ENCODE measurements at regions not wholly inside any gene's neighbourhood (a gene's known extent, or its start where the extent isn't known, plus 50 kb on each side); places are given as distances from the start of the nearest gene placed in this dataset.
A peak's percentile ranks its signal among the peaks of the same experiment; 100 is the strongest.
"Not testable (repeated sequence)": the region's sequence is repeated elsewhere in the genome, so short reads cannot be mapped to it uniquely, and the experiment has no call there.

DNA sequence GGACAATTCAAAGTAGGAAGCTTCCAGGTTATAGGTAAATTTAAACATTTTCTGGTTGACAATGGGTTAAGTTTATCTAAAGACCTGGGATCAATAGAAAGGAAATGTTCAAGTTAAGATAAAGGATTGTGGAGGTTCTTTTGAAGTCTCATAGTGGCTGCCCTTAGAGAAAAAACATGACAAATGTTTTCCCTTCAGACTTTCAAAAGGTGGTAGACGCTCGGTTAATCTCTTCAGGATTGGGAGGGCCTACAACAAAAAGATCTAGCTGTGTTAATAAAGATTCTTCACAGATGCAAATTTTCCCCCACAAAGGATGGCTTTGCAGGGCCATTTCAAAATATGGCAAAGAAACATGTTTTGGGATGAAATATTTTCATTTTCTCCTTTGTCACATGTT, 86.6 kb upstream of the FRMD4A start:
- H3K4me3 ChIP-seq (ENCODE audit: low read length); H2AFZ ChIP-seq (ENCODE audit: low read depth, low read length); H3K27me3 ChIP-seq (ENCODE audit: insufficient read depth, low read length); H3K4me1 ChIP-seq (ENCODE audit: insufficient read depth, low read length); H3K36me3 ChIP-seq (ENCODE audit: insufficient read depth, low read length); H3K9me3 ChIP-seq (ENCODE audit: low read length): not testable (repeated sequence)

DNA sequence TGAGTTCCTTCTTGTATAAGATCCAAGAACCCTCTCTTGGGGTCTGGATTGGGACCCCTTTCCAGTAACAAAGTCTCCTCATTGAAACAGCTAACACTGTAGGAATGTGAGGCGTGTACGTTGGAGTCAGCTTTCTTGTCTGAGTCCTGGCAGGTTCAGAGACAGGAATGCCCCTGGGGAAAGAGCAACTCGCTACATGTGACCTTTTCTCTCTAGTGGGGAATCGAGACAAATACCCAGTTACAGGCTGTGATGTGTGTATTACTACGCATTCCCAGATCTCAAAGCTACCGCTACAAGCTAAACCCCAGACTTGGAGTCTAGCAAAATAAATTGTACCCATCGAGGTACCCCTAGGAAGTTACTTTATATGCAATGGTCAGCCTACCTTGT, 85.6 kb upstream of the FRMD4A start:
- H2AFZ ChIP-seq (ENCODE audit: low read depth, low read length), result no peak overlapping the region
- no peaks in the 10 kb centered on the region for H3K9me3 ChIP-seq (ENCODE audit: low read length)
- no peak overlapping the region for H3K4me3 ChIP-seq (ENCODE audit: low read length)
- no peaks in the 10 kb centered on the region for H3K27me3 ChIP-seq (ENCODE audit: insufficient read depth, low read length)
- peaks cover 3% of the 10 kb centered on the region for H3K4me1 ChIP-seq (ENCODE audit: insufficient read depth, low read length)
- H3K36me3 ChIP-seq (ENCODE audit: insufficient read depth, low read length), result no peaks in the 10 kb centered on the region

DNA sequence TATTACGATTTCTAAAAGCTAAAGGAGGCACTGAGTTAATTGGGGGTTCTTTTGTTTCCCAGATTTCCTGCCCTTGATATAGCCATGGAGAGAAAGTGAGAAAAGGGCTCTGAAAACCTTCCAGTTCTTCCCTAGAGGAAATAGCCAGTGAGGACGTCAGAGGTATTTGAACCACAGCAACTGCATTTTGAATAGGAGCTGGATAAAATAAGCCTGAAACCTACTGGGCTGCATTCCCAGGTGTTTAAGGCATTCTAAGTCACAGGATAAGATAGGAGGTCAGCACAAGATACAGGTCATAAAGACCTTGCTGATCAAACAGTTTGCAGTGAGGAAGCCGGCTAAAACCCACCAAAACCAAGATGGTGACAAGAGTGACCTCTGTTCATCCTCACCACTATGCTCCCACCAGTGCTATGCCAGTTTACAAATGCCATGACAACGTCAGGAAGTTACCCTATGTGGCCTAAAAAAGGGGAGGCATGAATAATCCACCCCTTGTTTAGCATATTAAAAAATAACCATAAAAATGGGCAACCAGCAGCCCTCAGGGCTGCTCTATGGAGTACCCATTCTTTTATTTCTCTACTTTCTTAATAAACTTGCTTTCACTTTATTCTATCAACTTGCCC, 85.1 kb upstream of the FRMD4A start:
- peaks cover 3% of the 10 kb centered on the region for H3K4me1 ChIP-seq (ENCODE audit: insufficient read depth, low read length)
- H3K4me3 ChIP-seq (ENCODE audit: low read length), result no peak overlapping the region
- no peaks in the 10 kb centered on the region for H3K27me3 ChIP-seq (ENCODE audit: insufficient read depth, low read length)
- no peaks in the 10 kb centered on the region for H3K9me3 ChIP-seq (ENCODE audit: low read length)
- no peak overlapping the region for H2AFZ ChIP-seq (ENCODE audit: low read depth, low read length)
- no peaks in the 10 kb centered on the region for H3K36me3 ChIP-seq (ENCODE audit: insufficient read depth, low read length)

DNA sequence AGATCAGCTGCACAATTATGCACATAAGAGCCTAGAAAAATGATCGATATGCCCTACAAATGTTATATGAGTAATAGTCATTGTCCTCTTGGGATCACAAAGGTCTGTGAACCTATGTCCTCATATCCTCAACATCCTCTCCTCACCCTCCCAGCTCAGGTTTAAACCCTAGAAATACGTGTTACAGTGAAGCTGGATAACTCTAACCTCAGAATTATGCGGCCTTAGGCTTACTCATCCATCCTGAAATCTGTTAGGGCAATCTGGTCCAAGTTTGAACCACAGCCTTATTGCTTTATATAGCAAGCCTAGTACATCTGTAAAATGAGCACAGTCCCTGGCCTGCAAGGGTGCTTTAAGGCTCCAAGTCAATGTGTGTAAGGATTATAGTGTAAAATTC, 84.2 kb upstream of the FRMD4A start:
- H3K4me1 ChIP-seq (ENCODE audit: insufficient read depth, low read length), result peaks cover 3% of the 10 kb centered on the region
- H3K27me3 ChIP-seq (ENCODE audit: insufficient read depth, low read length), result no peaks in the 10 kb centered on the region
- no peak overlapping the region for H3K4me3 ChIP-seq (ENCODE audit: low read length)
- H3K36me3 ChIP-seq (ENCODE audit: insufficient read depth, low read length), result no peaks in the 10 kb centered on the region
- H2AFZ ChIP-seq (ENCODE audit: low read depth, low read length), result no peak overlapping the region
- no peaks in the 10 kb centered on the region for H3K9me3 ChIP-seq (ENCODE audit: low read length)

DNA sequence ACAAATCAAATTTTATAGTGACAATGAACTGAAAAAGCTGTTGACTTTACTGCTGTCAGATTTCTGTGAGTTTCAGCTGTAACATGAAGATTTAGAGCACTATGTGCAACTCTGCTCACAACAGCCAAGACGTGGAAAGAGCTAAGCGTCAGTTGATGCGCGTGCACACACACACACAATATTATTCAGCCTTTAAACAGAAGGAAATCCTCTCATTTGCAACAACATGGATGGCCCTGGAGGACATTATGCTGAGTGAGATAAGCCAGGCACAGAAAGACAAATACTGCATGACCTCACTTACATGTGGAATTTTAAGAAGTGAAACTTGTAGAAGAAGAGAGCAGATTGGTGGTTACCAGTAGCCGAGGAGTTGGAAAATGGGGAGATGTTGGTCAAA, 82.8 kb upstream of the FRMD4A start:
- peak overlapping the region; percentile 9 for H2AFZ ChIP-seq (ENCODE audit: low read depth, low read length)
- H3K27me3 ChIP-seq (ENCODE audit: insufficient read depth, low read length), result no peaks in the 10 kb centered on the region
- H3K4me1 ChIP-seq (ENCODE audit: insufficient read depth, low read length), result peaks cover 3% of the 10 kb centered on the region
- H3K36me3 ChIP-seq (ENCODE audit: insufficient read depth, low read length), result no peaks in the 10 kb centered on the region
- no peaks in the 10 kb centered on the region for H3K9me3 ChIP-seq (ENCODE audit: low read length)
- no peak overlapping the region for H3K4me3 ChIP-seq (ENCODE audit: low read length)

DNA sequence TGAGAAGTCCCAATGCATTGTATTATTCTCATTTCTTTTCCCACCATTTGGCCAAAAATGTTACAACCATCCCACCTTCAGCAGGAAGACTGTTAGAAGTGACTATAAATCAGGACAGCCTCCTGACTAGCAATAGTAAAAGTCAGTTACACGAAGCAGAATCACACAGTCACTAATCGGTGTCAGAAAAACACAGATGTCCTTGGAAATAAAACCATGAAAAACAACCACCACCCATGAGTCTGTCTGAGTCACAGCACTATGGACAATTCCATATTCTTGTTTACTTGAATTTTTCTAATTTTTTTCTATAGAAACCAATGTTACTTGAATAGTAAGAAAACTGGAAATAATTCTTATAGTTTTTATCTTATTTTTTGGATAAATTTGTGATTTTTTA, 81.9 kb upstream of the FRMD4A start:
- no peaks in the 10 kb centered on the region for H3K27me3 ChIP-seq (ENCODE audit: insufficient read depth, low read length)
- H3K36me3 ChIP-seq (ENCODE audit: insufficient read depth, low read length), result no peaks in the 10 kb centered on the region
- H3K9me3 ChIP-seq (ENCODE audit: low read length), result no peaks in the 10 kb centered on the region
- no peak overlapping the region for H3K4me3 ChIP-seq (ENCODE audit: low read length)
- peaks cover 3% of the 10 kb centered on the region for H3K4me1 ChIP-seq (ENCODE audit: insufficient read depth, low read length)
- H2AFZ ChIP-seq (ENCODE audit: low read depth, low read length), result no peak overlapping the region

DNA sequence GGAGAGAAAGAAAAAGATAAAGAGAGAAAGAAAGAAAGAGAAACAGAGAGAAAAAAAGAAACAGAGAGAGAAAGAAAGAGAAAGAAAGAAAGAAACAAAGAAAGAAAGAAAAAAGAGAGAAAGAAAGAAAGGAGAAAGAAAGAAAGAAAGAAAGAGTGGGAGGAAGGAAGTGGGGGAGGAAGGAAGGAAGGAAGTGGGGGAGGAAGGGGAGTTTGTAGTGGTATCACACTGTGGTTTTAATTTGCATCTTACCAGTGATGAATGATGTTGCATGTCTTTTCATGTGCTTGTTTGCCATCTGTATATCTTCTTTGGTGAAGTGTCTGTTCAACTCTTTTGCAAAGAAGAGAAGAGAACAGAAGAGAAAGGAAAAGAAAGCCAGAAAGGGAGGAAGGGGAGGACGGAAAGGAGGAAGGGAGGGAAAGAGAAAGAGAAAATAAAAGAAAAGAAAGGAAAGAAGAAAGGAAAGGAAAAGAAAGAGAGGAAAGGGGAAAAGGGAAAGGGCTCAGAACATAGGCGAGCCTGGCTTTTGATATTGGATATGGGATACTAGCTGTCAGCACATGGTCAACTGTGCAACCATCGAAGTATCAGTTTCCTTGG, 79.2 kb upstream of the FRMD4A start:
- Histone ChIP-seq H2AFZ (ENCODE audit: low read depth, low read length) (no peak overlapping the region), H3K36me3 (ENCODE audit: insufficient read depth, low read length) (no peaks in the 10 kb centered on the region), H3K27me3 (ENCODE audit: insufficient read depth, low read length) (no peaks in the 10 kb centered on the region), H3K4me3 (ENCODE audit: low read length) (no peak overlapping the region), H3K4me1 (ENCODE audit: insufficient read depth, low read length) (peaks cover 3% of the 10 kb centered on the region), H3K9me3 (ENCODE audit: low read length) (no peaks in the 10 kb centered on the region)

DNA sequence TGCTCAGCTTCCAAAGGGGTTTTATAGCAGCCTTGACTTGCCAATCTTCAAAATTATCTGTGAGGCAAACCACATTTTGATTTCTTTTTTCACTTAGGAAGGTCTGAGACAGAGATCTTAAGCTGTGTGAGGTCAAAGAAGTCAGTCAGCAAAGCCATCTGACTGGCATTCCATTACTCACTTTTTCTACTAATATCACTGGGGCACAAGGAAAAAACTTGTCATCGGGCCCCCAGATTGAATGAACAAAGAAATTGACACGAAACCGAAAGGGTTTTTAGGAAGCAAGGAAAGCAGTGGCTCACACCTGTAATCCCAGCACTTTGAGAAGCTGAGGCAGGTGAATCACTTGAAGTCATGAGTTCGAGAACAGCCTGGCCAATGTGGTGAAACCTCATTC, 78.5 kb upstream of the FRMD4A start:
- H3K9me3 ChIP-seq (ENCODE audit: low read length), result no peaks in the 10 kb centered on the region
- no peak overlapping the region for H3K4me3 ChIP-seq (ENCODE audit: low read length)
- no peaks in the 10 kb centered on the region for H3K36me3 ChIP-seq (ENCODE audit: insufficient read depth, low read length)

DNA sequence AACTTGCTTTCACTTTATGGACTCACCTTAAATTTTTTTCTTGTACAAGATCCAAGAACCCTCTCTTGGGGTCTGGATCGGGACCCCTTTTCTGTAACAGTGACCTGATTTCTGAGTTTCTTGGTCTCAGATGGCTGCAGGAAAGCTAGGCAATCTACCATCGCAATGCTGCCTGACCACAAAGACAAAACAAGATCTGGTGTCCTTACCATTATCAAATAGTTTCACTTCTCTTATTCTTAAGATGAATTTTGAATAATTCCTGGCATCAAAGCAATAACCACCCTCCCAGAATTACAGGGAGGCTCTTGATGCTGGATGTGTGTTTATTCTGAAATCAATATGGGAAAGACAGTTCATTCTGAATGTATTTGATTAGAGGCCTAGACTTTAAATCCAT, 77.4 kb upstream of the FRMD4A start:
- no peaks in the 10 kb centered on the region for H3K27me3 ChIP-seq (ENCODE audit: insufficient read depth, low read length)

More for the DNA sequence above, 78.5 kb upstream of the FRMD4A start:
- no peaks in the 10 kb centered on the region for H3K27me3 ChIP-seq (ENCODE audit: insufficient read depth, low read length)
- H2AFZ ChIP-seq (ENCODE audit: low read depth, low read length), result no peak overlapping the region
- H3K4me1 ChIP-seq (ENCODE audit: insufficient read depth, low read length), result peaks cover 4% of the 10 kb centered on the region

DNA sequence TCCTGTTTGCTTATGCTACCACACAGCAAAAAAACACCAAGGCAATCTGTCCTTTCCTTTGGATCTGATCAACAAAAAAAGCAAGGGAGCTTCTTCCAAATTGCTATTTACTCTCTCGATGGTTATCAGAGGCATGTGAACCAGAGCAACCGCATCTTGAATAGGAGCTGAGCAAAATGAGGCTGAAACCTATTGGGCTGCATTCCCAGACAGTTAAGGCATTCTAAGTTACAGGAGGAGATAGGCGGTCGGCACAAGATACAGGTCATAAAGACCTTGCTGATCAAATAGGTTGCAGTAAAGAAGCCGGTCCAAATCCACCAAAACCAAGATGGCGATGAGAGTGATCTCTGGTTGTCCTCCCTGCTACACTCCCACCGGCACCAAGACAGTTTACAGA, 76.8 kb upstream of the FRMD4A start:
- H3K27me3 ChIP-seq (ENCODE audit: insufficient read depth, low read length), result no peaks in the 10 kb centered on the region
- no peaks in the 10 kb centered on the region for H3K9me3 ChIP-seq (ENCODE audit: low read length)
- no peak overlapping the region for H2AFZ ChIP-seq (ENCODE audit: low read depth, low read length)
- H3K36me3 ChIP-seq (ENCODE audit: insufficient read depth, low read length), result no peaks in the 10 kb centered on the region
- peaks cover 8% of the 10 kb centered on the region for H3K4me1 ChIP-seq (ENCODE audit: insufficient read depth, low read length)
- H3K4me3 ChIP-seq (ENCODE audit: low read length), result no peak overlapping the region

More for the DNA sequence above, 77.4 kb upstream of the FRMD4A start:
- no peak overlapping the region for H2AFZ ChIP-seq (ENCODE audit: low read depth, low read length)
- peaks cover 8% of the 10 kb centered on the region for H3K4me1 ChIP-seq (ENCODE audit: insufficient read depth, low read length)
- no peaks in the 10 kb centered on the region for H3K9me3 ChIP-seq (ENCODE audit: low read length)
- H3K4me3 ChIP-seq (ENCODE audit: low read length), result no peak overlapping the region
- H3K36me3 ChIP-seq (ENCODE audit: insufficient read depth, low read length), result no peaks in the 10 kb centered on the region

DNA sequence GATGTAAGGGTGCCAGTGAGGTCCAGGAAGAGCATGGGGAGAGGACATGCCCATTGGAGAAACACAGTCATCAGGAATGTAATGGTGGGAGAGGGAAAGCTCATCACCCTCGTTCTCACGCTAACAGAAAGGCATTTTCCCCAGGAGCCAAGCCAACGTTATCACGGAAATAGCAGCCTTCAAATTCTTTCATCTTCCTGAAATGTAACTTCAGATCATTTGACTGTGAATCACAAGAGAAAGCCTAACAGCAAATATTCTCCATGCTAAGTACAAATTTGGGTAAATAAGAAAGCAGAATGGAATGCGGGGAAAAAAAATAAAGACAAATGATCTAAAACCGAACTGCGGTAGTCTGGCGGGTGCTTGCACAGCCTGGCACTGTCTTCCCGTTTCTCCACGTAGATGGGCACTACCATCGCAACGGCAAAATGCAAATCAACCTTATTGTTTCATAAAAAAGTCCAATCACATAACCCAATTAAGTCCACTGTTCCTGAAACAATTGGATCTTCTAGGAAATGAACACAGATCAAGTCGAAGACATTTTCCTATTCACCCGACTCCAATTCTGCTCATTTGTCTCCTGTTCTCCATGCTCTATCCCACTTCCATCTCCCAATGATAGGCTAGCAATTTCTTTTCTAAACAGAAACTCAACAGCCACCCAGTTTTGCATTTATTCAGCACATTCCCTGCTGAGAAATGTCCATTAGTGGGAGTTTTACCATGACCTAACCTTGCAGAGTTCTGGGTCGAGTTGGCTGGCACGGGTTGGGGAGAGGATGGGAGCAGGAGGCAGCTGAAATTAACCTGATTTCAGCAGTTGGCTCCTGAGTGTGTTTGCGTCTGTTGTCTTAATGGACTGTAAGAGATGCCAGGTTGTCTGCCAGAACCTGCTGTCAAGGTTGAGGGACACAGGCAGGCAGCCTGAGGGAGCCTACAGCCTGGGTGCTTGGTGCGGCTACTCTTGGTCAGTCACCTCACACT, 74.6 kb upstream of the FRMD4A start:
- Histone ChIP-seq H3K4me1 (ENCODE audit: insufficient read depth, low read length) (peaks cover 8% of the 10 kb centered on the region), H3K27me3 (ENCODE audit: insufficient read depth, low read length) (no peaks in the 10 kb centered on the region), H3K4me3 (ENCODE audit: low read length) (no peak overlapping the region), H2AFZ (ENCODE audit: low read depth, low read length) (no peak overlapping the region), H3K9me3 (ENCODE audit: low read length) (no peaks in the 10 kb centered on the region), H3K36me3 (ENCODE audit: insufficient read depth, low read length) (no peaks in the 10 kb centered on the region)

DNA sequence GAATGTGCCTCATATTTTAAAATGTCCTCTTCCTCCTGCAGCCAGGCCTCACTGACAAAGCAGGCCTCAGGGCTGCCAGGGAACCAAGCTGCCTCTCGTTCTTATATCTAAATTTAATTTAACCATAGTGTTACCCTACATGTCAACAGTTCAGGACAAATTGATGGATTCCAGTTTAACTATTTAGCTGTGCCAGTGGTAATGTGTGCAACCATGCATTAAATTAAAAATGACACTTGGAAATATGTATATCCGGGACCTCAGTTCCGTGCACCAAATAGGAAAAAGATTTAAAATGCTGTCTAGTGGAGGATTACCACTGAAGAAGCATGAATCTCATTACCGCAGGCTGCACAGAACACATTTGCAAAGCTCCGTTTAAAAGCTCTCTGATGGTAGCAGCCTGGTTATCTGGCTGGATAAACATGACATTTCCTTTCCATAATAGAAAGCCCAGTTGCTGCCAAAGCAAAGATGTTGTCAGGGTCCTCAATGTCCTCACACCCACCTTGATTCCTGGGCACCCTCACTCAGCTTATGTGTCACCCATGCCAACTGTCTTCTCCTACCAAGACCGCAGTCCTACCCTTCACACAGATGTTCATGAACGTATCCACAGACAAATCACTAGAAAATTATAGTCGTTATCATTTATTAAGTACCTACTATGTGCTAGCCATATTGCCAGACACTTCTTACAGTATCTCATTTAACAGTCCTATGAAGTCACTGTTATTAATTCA, 73.3 kb upstream of the FRMD4A start:
- H3K9me3 ChIP-seq (ENCODE audit: low read length), result no peaks in the 10 kb centered on the region
- H3K27me3 ChIP-seq (ENCODE audit: insufficient read depth, low read length), result no peaks in the 10 kb centered on the region
- H3K4me3 ChIP-seq (ENCODE audit: low read length), result no peak overlapping the region
- peaks cover 17% of the 10 kb centered on the region for H3K4me1 ChIP-seq (ENCODE audit: insufficient read depth, low read length)
- no peak overlapping the region for H2AFZ ChIP-seq (ENCODE audit: low read depth, low read length)
- no peaks in the 10 kb centered on the region for H3K36me3 ChIP-seq (ENCODE audit: insufficient read depth, low read length)

DNA sequence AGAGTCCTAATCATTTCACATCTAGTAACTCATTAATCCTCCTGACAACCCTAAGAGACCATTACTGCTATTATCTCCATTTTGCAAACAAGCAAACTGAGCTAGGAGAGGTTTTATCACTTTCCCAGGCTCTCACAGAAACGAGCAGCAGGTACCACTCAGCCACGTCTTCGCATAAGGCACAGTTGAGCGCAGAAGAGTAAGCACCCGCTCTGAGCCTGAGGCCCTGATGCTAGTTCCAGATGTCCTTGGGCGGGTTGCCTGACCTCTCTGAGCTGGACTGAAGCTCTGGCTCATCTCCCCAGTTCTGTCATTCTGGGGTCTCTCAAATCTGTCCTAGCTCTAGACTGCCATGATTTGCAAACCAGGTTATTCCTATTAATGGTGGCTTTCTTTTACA, 72.6 kb upstream of the FRMD4A start:
- Histone ChIP-seq H3K36me3 (ENCODE audit: insufficient read depth, low read length) (no peaks in the 10 kb centered on the region), H3K4me1 (ENCODE audit: insufficient read depth, low read length) (peaks cover 17% of the 10 kb centered on the region), H3K27me3 (ENCODE audit: insufficient read depth, low read length) (no peaks in the 10 kb centered on the region), H2AFZ (ENCODE audit: low read depth, low read length) (no peak overlapping the region), H3K4me3 (ENCODE audit: low read length) (no peak overlapping the region), H3K9me3 (ENCODE audit: low read length) (no peaks in the 10 kb centered on the region)

Measured in neuron (in vitro differentiated cells).